ENCODE measurements at regions not wholly inside any gene's neighbourhood (a gene's known extent, or its start where the extent isn't known, plus 50 kb on each side); places are given as distances from the start of the nearest gene placed in this dataset.
"Not testable (repeated sequence)": the region's sequence is repeated elsewhere in the genome, so short reads cannot be mapped to it uniquely, and the experiment has no call there.

DNA sequence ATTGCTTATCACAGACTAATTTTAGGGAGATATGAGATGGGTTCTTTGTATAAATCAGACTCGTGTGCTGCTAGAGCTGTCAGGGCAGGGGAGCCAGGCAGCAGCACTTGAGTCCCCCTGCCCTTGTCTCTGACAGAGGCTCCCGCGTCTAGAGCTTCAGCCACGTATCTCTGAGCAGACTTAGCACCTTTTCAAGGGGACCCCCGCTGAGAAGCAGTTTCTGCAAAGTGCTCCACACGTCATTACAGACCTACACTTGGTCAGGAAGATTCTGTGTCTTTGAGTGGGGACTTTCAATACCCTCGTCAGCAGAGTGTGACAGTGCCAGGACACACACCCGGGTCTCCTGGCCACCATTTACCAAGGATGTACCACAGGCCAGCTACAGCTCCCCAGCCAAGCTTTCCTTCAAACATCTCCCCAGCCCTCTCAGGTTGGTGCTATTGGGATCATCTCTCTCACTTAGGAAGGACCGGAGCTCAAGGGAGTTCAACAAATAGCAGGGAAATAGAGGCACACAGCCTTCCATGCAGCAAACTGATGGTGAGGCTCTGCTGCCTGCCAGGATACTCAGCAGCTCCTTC lies 312.3 kb downstream of the BCL2L11 start:
- H3K4me1 ChIP-seq (replicated peaks in 1 of 4; ENCODE audit: control insufficient read depth in 3 of 4, insufficient read depth in 4 of 4, low read length in 3 of 4); H2BK120ac ChIP-seq (replicated peaks; ENCODE audit: low read depth, low read length); H3K4ac ChIP-seq (replicated peaks; ENCODE audit: insufficient read length, low read depth, low read length); FAIRE-seq; H3K79me1 ChIP-seq (ENCODE audit: low read depth, low read length); H3K56ac ChIP-seq (replicated peaks; ENCODE audit: insufficient read length, low read depth, low read length); H3K79me2 ChIP-seq (ENCODE audit: control insufficient read depth in 1 of 2, insufficient read depth in 2 of 2, low read length in 2 of 2); H4K91ac ChIP-seq (replicated peaks; ENCODE audit: insufficient read length, low read length); H4K20me1 ChIP-seq (replicated peaks in 1 of 2; ENCODE audit: control insufficient read depth in 1 of 2, insufficient read depth in 2 of 2, low read length in 2 of 2); H2AK5ac ChIP-seq (ENCODE audit: low read depth, low read length); H2BK12ac ChIP-seq (ENCODE audit: low read depth, low read length); H2BK20ac ChIP-seq (ENCODE audit: low read length); H3K23me2 ChIP-seq (ENCODE audit: low read depth, low read length); H3K18ac ChIP-seq (ENCODE audit: extremely low read depth, low read length); POLR2A ChIA-PET (ENCODE audit: partially characterized antibody); H3K4me3 ChIP-seq (ENCODE audit: extremely low read depth in 1 of 4, insufficient read depth in 2 of 4, low read depth in 3 of 4, low read length in 4 of 4); H3K4me2 ChIP-seq (ENCODE audit: insufficient read depth in 1 of 2, low read depth in 2 of 2, low read length in 2 of 2); H3K27ac ChIP-seq (ENCODE audit: low read depth, low read length); DNase-seq (ENCODE audit: low read depth in 1 of 2, low spot score in 2 of 2); H4K8ac ChIP-seq (ENCODE audit: extremely low read depth, insufficient read depth, low read length); H2BK15ac ChIP-seq (ENCODE audit: low read length); H3K9ac ChIP-seq (replicated peaks in 1 of 4; ENCODE audit: extremely low read depth in 1 of 4, low read depth in 3 of 4, low read length in 3 of 4); H3K23ac ChIP-seq (ENCODE audit: insufficient read length); H3K9me3 ChIP-seq (ENCODE audit: insufficient read depth in 2 of 2, low read depth in 1 of 2, low read length in 1 of 2); H3K36me3 ChIP-seq (ENCODE audit: control insufficient read depth in 2 of 4, insufficient read depth in 4 of 4, low read length in 3 of 4); H2BK5ac ChIP-seq (ENCODE audit: low read depth, low read length); H3K14ac ChIP-seq (ENCODE audit: insufficient read length); H4K5ac ChIP-seq (ENCODE audit: insufficient read length, low read depth, low read length); H2AFZ ChIP-seq (ENCODE audit: low read length); H3K27me3 ChIP-seq (replicated peaks in 1 of 4; ENCODE audit: control insufficient read depth in 3 of 4, extremely low read depth in 1 of 4, insufficient read depth in 3 of 4, low read length in 3 of 4); CTCF ChIA-PET (ENCODE audit: partially characterized antibody): not testable (repeated sequence)
- WGBS, 2 experiments (ENCODE audit: extremely low coverage in 1 of 2, insufficient coverage in 1 of 2, insufficient read length in 1 of 2, insufficient replicate concordance in 2 of 2, low coverage in 1 of 2, low lambda C conversion rate in 2 of 2, missing lambda C conversion rate in 1 of 2) = 82% methylated on average over 4 of the region's 9 CpGs; no CpG with 5 or more reads in 1 of the 2 experiments

GRCh38 chr2:111433892-111434607 lies 313.3 kb downstream of the BCL2L11 start:
- 89% methylated on average over 4 of the region's 5 CpGs; no CpG with 5 or more reads in 1 of the 2 experiments for WGBS, 2 experiments (ENCODE audit: extremely low coverage in 1 of 2, insufficient coverage in 1 of 2, insufficient read length in 1 of 2, insufficient replicate concordance in 2 of 2, low coverage in 1 of 2, low lambda C conversion rate in 2 of 2, missing lambda C conversion rate in 1 of 2)
- H4K20me1 ChIP-seq (replicated peaks in 1 of 2; ENCODE audit: control insufficient read depth in 1 of 2, insufficient read depth in 2 of 2, low read length in 2 of 2); H3K23me2 ChIP-seq (ENCODE audit: low read depth, low read length); H3K27ac ChIP-seq (ENCODE audit: low read depth, low read length); FAIRE-seq; H2BK120ac ChIP-seq (replicated peaks; ENCODE audit: low read depth, low read length); H3K4me1 ChIP-seq (replicated peaks in 1 of 4; ENCODE audit: control insufficient read depth in 3 of 4, insufficient read depth in 4 of 4, low read length in 3 of 4); H3K23ac ChIP-seq (ENCODE audit: insufficient read length); H2AK5ac ChIP-seq (ENCODE audit: low read depth, low read length); H3K56ac ChIP-seq (replicated peaks; ENCODE audit: insufficient read length, low read depth, low read length); H2BK5ac ChIP-seq (ENCODE audit: low read depth, low read length); POLR2A ChIA-PET (ENCODE audit: partially characterized antibody); H2BK12ac ChIP-seq (ENCODE audit: low read depth, low read length); H2BK20ac ChIP-seq (ENCODE audit: low read length); H3K4me2 ChIP-seq (ENCODE audit: insufficient read depth in 1 of 2, low read depth in 2 of 2, low read length in 2 of 2); H4K5ac ChIP-seq (ENCODE audit: insufficient read length, low read depth, low read length); H3K4ac ChIP-seq (replicated peaks; ENCODE audit: insufficient read length, low read depth, low read length); H3K79me2 ChIP-seq (ENCODE audit: control insufficient read depth in 1 of 2, insufficient read depth in 2 of 2, low read length in 2 of 2); CTCF ChIA-PET (ENCODE audit: partially characterized antibody); H3K4me3 ChIP-seq (ENCODE audit: extremely low read depth in 1 of 4, insufficient read depth in 2 of 4, low read depth in 3 of 4, low read length in 4 of 4); H3K9me3 ChIP-seq (ENCODE audit: insufficient read depth in 2 of 2, low read depth in 1 of 2, low read length in 1 of 2); H4K8ac ChIP-seq (ENCODE audit: extremely low read depth, insufficient read depth, low read length); H3K79me1 ChIP-seq (ENCODE audit: low read depth, low read length); H3K27me3 ChIP-seq (replicated peaks in 1 of 4; ENCODE audit: control insufficient read depth in 3 of 4, extremely low read depth in 1 of 4, insufficient read depth in 3 of 4, low read length in 3 of 4); H3K14ac ChIP-seq (ENCODE audit: insufficient read length); H2AFZ ChIP-seq (ENCODE audit: low read length); DNase-seq (ENCODE audit: low read depth in 1 of 2, low spot score in 2 of 2); H3K18ac ChIP-seq (ENCODE audit: extremely low read depth, low read length); H3K9ac ChIP-seq (replicated peaks in 1 of 4; ENCODE audit: extremely low read depth in 1 of 4, low read depth in 3 of 4, low read length in 3 of 4); H2BK15ac ChIP-seq (ENCODE audit: low read length); H4K91ac ChIP-seq (replicated peaks; ENCODE audit: insufficient read length, low read length); H3K36me3 ChIP-seq (ENCODE audit: control insufficient read depth in 2 of 4, insufficient read depth in 4 of 4, low read length in 3 of 4): not testable (repeated sequence)

All from H1 (cell line).